ENCODE measurements at regions not wholly inside any gene's neighbourhood (a gene's known extent, or its start where the extent isn't known, plus 50 kb on each side); places are given as distances from the start of the nearest gene placed in this dataset.

DNA sequence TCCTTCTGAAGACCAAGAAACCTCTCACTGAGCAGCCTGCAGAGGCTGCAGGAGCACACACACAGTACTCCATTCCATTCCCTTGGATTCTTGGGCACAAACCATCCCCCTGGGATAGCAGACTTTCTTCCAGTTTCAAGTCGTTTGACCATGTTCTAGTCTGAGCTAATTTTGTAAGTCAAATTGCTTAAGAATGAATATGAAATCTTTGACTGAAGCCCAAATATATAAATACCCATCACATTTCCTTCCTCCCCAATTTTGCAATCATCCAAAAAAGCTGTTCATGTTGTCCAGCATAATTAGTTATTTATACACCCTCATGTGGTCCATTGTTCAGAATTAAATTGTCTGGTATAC, 231.2 kb upstream of the TPRG1 start:
- H3K4me1 ChIP-seq (ENCODE audit: control insufficient read depth, insufficient read depth, low read length): no peaks in the 10 kb centered on the region
- no peaks in the 10 kb centered on the region for H3K27me3 ChIP-seq (ENCODE audit: control insufficient read depth, insufficient read depth, low read length)
- no peak overlapping the region for H3K9ac ChIP-seq (ENCODE audit: low read depth, low read length)
- H3K4me2 ChIP-seq (ENCODE audit: low read length): no peak overlapping the region
- no peaks in the 10 kb centered on the region for H3K36me3 ChIP-seq (ENCODE audit: insufficient read depth, low read length)
- no peaks in the 10 kb centered on the region for H3K9me3 ChIP-seq (replicated peaks; ENCODE audit: low read length)
- H3K4me3 ChIP-seq (ENCODE audit: low read length): no peak overlapping the region

DNA sequence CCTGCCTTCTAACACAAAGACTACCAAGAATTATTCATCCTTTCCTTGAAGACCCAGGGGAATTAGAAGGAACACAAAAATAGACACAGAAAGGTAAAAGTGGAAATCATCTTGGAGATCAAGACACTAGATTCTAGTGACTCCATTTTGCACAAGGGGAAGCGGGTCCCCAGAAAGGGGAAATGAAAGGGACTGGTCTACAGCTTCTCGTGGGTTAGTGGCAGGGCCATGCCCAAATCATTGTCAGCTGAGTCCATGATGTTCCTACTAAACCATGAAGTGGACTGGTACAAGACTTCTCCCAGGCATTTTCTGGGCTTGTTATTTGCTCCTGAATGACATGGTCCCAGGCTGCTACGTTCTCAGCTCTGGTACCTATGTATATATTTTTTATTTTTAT, 230.7 kb upstream of the TPRG1 start:
- Histone ChIP-seq H3K4me1 (ENCODE audit: control insufficient read depth, insufficient read depth, low read length) (no peaks in the 10 kb centered on the region), H3K9me3 (replicated peaks; ENCODE audit: low read length) (no peaks in the 10 kb centered on the region), H3K4me2 (ENCODE audit: low read length) (no peak overlapping the region), H3K36me3 (ENCODE audit: insufficient read depth, low read length) (no peaks in the 10 kb centered on the region), H3K9ac (ENCODE audit: low read depth, low read length) (no peak overlapping the region), H3K27me3 (ENCODE audit: control insufficient read depth, insufficient read depth, low read length) (no peaks in the 10 kb centered on the region), H3K4me3 (ENCODE audit: low read length) (no peak overlapping the region)

DNA sequence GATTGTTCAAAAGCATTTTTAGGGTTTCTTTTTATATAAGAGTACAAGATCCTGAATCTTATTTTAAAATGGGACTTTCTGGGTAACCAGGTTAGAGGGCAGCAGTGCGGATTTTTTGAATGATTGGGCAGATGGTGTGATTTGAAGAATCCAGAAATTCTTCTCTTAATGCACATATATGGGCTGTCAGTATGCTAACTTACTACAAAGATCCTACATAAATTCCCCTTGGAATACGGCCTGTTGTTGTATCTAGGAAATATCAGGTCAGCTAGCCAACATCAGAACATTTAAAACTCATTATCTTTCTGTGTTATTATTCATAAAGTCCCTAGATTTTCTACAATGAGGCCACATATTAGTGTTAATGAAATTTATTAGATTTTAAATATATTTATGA, 229.6 kb upstream of the TPRG1 start:
- H3K27me3 ChIP-seq (ENCODE audit: control insufficient read depth, insufficient read depth, low read length): no peaks in the 10 kb centered on the region
- H3K4me2 ChIP-seq (ENCODE audit: low read length): no peak overlapping the region
- H3K9me3 ChIP-seq (replicated peaks; ENCODE audit: low read length): no peaks in the 10 kb centered on the region
- no peak overlapping the region for H3K4me3 ChIP-seq (ENCODE audit: low read length)
- H3K9ac ChIP-seq (ENCODE audit: low read depth, low read length): no peak overlapping the region
- no peaks in the 10 kb centered on the region for H3K36me3 ChIP-seq (ENCODE audit: insufficient read depth, low read length)
- peaks cover 11% of the 10 kb centered on the region for H3K4me1 ChIP-seq (ENCODE audit: control insufficient read depth, insufficient read depth, low read length)

DNA sequence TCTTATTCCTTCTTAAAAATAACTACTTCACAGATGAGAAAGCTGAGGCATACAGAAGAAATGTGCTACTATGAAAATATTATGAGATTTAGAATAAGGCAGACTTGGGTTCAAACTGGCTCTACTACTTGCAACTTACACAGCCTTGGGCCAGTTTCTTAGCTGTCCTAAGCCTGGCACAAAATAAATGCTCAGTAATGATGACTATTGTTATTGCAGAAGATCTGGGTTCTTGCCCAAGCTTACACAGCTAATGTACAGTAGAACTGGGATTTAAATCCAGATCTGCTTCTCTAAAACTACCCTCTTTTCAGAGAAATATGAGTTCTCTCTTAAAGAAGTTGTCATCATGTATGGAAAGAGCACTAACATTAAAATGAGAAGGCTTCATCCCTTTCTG, 228.2 kb upstream of the TPRG1 start:
- Histone ChIP-seq H3K36me3 (ENCODE audit: insufficient read depth, low read length) (no peaks in the 10 kb centered on the region), H3K4me1 (ENCODE audit: control insufficient read depth, insufficient read depth, low read length) (peaks cover 23% of the 10 kb centered on the region), H3K4me2 (ENCODE audit: low read length) (no peak overlapping the region), H3K4me3 (ENCODE audit: low read length) (no peak overlapping the region), H3K27me3 (ENCODE audit: control insufficient read depth, insufficient read depth, low read length) (no peaks in the 10 kb centered on the region), H3K9me3 (replicated peaks; ENCODE audit: low read length) (no peaks in the 10 kb centered on the region), H3K9ac (ENCODE audit: low read depth, low read length) (no peak overlapping the region)

DNA sequence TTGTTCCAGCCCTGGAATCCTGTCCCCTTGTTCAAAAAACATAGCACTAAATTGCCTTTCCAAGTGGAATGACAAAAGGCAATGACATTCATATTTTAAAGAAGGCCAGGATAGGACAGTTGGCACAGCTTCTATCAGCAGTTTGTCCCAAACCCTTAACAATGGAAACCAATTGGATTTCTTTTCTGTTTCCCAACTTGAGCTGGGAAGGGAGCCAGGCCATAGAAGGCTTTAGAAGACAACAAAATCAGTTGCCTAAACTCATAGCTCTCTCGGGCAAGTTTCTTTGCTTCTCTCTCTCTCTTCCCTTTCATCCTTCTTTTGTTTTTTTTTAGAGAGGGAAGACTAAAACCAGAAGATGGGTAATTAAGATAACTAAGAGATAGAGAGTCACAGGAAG, 227.7 kb upstream of the TPRG1 start:
- Histone ChIP-seq H3K4me2 (ENCODE audit: low read length) (no peak overlapping the region), H3K9me3 (replicated peaks; ENCODE audit: low read length) (no peaks in the 10 kb centered on the region), H3K27me3 (ENCODE audit: control insufficient read depth, insufficient read depth, low read length) (no peaks in the 10 kb centered on the region), H3K4me1 (ENCODE audit: control insufficient read depth, insufficient read depth, low read length) (peaks cover 28% of the 10 kb centered on the region), H3K9ac (ENCODE audit: low read depth, low read length) (no peak overlapping the region), H3K36me3 (ENCODE audit: insufficient read depth, low read length) (no peaks in the 10 kb centered on the region), H3K4me3 (ENCODE audit: low read length) (no peak overlapping the region)

DNA sequence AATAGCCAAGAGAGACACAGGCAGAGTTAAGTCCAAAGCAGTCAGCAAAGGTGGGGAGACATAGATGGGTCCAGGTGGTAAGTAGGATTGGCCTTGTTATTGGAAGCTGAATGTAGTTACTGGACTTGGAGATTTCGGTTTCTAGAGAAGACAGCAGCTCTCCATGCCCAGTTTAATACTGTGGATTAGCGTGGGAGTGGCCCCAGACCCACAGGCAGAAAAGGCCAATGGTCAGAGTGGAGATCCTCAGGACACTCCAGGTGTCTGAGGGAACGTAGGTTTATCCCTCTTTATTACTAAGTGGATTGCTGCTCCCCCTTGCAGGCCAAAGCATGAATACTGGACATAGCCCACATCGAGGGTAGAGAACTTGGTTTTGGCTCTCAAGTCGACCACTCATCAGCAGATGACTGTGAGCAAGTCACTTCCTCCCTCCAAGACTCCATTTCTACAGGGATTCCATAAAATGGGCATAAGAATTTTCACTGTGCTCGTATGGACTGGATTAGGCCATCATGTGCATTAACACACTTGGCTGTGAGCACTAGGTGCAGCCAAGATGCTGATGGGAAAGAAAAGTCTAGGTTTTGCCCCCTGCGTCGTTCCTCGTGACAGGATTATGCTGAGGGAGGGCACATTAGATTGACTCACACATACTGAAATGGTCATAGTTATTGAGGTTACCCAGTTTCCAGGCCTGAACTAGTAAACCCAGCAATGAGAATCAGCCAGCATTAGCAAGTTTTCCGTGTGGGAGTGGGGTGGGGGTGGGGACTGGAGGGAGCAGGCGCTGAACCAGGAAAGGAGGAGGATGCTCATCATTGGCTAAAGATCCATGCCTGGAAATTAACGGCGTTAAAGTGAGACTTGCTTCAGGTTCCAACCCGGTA, 225.2 kb upstream of the TPRG1 start:
- Histone ChIP-seq H3K9me3 (replicated peaks; ENCODE audit: low read length) (no peaks in the 10 kb centered on the region), H3K27me3 (ENCODE audit: control insufficient read depth, insufficient read depth, low read length) (no peaks in the 10 kb centered on the region), H3K36me3 (ENCODE audit: insufficient read depth, low read length) (no peaks in the 10 kb centered on the region), H3K4me1 (ENCODE audit: control insufficient read depth, insufficient read depth, low read length) (peaks cover 51% of the 10 kb centered on the region), H3K4me2 (ENCODE audit: low read length) (peak overlapping the region; percentile 88), H3K9ac (ENCODE audit: low read depth, low read length) (peak overlapping the region; percentile 82), H3K4me3 (ENCODE audit: low read length) (peak overlapping the region; percentile 67)

DNA sequence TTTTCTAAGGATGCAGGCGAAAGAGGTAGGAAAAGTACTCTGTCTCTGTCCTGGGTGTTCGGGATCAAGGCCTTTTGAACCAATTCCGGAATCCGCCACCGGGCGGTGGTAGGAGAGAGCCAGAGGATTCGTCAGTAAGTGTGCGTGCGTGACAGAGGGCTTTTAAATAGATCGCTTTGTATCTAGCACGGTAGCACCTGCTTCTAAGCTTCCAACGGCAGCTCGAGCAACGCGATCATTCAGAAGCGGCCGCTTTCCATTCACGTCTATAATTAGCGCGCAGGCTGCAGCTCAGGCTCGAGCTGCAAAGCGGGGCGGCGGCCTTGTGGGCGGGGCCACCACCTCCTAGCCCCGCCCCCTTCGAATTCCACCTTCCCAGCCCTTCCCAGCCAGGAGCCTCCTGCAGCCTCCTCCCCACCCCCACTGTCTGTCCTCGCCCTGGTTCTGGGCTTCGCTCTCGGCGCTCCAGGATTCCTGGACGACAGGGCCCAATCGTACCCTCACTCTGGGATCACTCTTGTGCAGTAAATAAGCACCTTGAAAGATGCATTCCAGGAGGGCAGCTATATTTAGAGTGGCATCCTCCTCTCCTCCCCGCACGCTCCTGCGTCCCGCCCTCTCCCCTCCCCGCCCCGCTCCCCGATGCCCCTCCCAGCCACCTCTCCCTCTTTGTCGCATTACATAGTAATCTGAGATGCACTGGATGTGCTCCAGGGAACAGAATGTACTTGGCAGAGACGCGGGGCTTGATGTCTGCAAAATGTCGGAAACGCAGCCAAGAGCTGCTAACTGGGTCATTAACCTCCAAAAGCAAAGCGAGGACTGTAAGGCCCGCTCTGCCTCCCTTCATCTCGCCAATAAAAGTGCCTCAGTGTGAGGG, 224.1 kb upstream of the TPRG1 start:
- no peaks in the 10 kb centered on the region for H3K9me3 ChIP-seq (replicated peaks; ENCODE audit: low read length)
- H3K27me3 ChIP-seq (ENCODE audit: control insufficient read depth, insufficient read depth, low read length): no peaks in the 10 kb centered on the region
- H3K36me3 ChIP-seq (ENCODE audit: insufficient read depth, low read length): no peaks in the 10 kb centered on the region
- peak overlapping the region; percentile 92 for H3K9ac ChIP-seq (ENCODE audit: low read depth, low read length)
- peak overlapping the region; percentile 88 for H3K4me2 ChIP-seq (ENCODE audit: low read length)
- H3K4me1 ChIP-seq (ENCODE audit: control insufficient read depth, insufficient read depth, low read length): peaks cover 54% of the 10 kb centered on the region
- H3K4me3 ChIP-seq (ENCODE audit: low read length): peak overlapping the region; percentile 67

DNA sequence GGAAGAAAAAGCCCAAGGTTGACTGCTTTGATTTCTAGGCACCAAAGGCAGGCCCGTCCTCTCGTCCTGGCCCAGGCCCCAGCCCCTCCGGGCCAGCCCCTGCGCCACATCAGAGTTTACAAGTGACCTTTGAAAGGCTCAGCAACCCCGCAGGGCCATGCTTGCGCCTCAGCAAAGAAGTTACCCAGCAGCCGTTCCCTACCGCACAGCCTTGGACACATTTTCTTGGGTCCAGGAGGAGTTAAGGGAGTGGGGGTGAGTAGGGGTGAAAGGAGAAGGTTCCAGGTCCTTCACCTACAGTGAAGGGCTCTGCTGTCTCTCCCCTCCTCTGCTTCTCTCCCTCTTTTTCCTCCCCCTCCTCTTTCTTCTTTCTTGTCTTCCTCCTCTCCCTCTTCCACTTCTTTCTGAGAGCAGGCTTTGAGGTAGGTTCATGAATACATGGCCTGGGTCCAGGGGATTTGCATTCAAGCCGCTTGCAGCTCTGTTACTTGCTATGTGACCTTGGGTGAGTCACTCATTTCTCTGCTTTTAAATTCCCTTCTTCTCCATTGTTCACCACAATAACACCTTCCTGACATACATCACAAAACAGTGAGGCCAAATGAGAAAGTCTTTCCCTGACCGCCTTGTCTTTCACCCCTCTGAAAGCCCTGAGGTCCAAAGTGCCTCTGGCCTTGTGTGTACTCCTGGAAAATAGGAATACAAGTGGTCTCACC, 223.3 kb upstream of the TPRG1 start:
- Histone ChIP-seq H3K4me3 (ENCODE audit: low read length) (peak overlapping the region; percentile 57), H3K36me3 (ENCODE audit: insufficient read depth, low read length) (no peaks in the 10 kb centered on the region), H3K4me1 (ENCODE audit: control insufficient read depth, insufficient read depth, low read length) (peaks cover 54% of the 10 kb centered on the region), H3K9me3 (replicated peaks; ENCODE audit: low read length) (no peaks in the 10 kb centered on the region), H3K9ac (ENCODE audit: low read depth, low read length) (peak overlapping the region; percentile 92), H3K27me3 (ENCODE audit: control insufficient read depth, insufficient read depth, low read length) (no peaks in the 10 kb centered on the region), H3K4me2 (ENCODE audit: low read length) (peak overlapping the region; percentile 88)

DNA sequence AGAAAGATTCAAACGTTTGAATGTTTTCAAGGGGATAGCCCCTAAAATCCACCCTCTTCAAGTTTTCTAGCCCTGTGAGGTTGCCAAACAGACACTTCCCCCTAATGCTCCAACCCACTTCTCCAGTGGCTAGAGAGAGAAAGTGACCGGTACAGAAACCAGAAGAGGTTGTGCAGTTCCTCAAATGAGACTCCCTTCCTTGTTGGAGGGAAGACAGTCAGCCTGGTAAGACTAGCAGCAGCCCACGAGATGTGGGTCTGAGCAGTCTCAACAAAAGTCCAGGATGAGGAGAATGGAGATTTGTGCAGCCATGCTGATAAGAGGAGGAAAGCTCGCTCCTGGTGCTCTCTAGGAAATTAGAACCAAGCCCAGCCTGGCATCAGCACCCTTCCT, 222.8 kb upstream of the TPRG1 start:
- no peaks in the 10 kb centered on the region for H3K36me3 ChIP-seq (ENCODE audit: insufficient read depth, low read length)
- no peaks in the 10 kb centered on the region for H3K9me3 ChIP-seq (replicated peaks; ENCODE audit: low read length)
- peaks cover 54% of the 10 kb centered on the region for H3K4me1 ChIP-seq (ENCODE audit: control insufficient read depth, insufficient read depth, low read length)
- peak overlapping the region; percentile 60 for H3K4me2 ChIP-seq (ENCODE audit: low read length)
- H3K4me3 ChIP-seq (ENCODE audit: low read length): peak overlapping the region; percentile 14
- H3K9ac ChIP-seq (ENCODE audit: low read depth, low read length): peak overlapping the region; percentile 92
- no peaks in the 10 kb centered on the region for H3K27me3 ChIP-seq (ENCODE audit: control insufficient read depth, insufficient read depth, low read length)

DNA sequence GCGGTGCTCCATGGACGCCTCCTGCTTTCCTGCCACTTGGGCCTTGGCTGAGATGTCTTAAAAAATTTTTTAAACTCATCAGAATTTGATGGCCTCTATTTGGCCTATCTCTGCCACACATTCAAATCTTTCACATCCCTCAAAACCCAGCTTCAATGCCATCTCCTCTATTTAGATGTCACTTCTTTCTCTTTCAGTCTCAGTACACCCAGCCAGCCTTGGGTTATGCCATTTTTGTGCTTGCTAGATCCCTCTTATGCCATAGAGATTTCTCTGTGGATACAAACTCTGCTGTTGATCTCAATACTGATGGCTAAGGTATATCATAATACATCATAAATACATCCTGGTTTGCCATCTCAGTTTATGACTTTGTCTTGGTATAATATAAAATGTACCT, 222.3 kb upstream of the TPRG1 start:
- H3K36me3 ChIP-seq (ENCODE audit: insufficient read depth, low read length): no peaks in the 10 kb centered on the region
- peaks cover 54% of the 10 kb centered on the region for H3K4me1 ChIP-seq (ENCODE audit: control insufficient read depth, insufficient read depth, low read length)
- peak overlapping the region; percentile 92 for H3K9ac ChIP-seq (ENCODE audit: low read depth, low read length)

DNA sequence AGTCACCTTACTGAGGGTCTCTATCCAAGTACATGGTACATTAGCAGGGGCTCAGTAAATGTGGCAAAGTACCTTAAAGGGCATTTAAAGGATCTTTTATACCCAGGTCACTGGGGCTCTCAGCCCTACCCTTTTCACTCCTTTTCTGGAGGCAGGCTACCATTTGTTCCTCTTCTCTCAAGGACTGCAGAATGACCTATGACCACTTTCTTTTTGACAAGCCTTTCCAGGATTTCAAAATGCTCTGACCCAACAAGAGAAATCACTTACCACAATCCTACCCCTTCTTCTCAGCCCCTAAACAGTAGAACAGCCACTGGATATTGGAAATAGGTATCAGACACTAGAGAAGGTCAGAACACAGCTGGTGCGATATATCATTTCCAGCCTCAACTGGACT, 221.8 kb upstream of the TPRG1 start:
- Histone ChIP-seq H3K9ac (ENCODE audit: low read depth, low read length) (peak overlapping the region; percentile 92), H3K4me1 (ENCODE audit: control insufficient read depth, insufficient read depth, low read length) (peaks cover 54% of the 10 kb centered on the region), H3K36me3 (ENCODE audit: insufficient read depth, low read length) (no peaks in the 10 kb centered on the region), H3K27me3 (ENCODE audit: control insufficient read depth, insufficient read depth, low read length) (no peaks in the 10 kb centered on the region), H3K4me3 (ENCODE audit: low read length) (no peak overlapping the region), H3K4me2 (ENCODE audit: low read length) (no peak overlapping the region), H3K9me3 (replicated peaks; ENCODE audit: low read length) (no peaks in the 10 kb centered on the region)

More for the DNA sequence above, 222.3 kb upstream of the TPRG1 start:
- Histone ChIP-seq H3K4me3 (ENCODE audit: low read length) (no peak overlapping the region), H3K9me3 (replicated peaks; ENCODE audit: low read length) (no peaks in the 10 kb centered on the region), H3K4me2 (ENCODE audit: low read length) (peak overlapping the region; percentile 60), H3K27me3 (ENCODE audit: control insufficient read depth, insufficient read depth, low read length) (no peaks in the 10 kb centered on the region)

Measured in skeletal muscle satellite cell (primary cell).